GM23248 (cell line): ENCODE measurements at regions not wholly inside any gene's neighbourhood (a gene's known extent, or its start where the extent isn't known, plus 50 kb on each side); places are given as distances from the start of the nearest gene placed in this dataset.

Experiments used
- EZH2 ChIP-seq: fragments of 200-600 bp; sonication (generic); IDR thresholded peaks from 2 replicates; pipeline ENCODE4 v1.6.1; 2018; ENCODE audit warnings: antibody characterized with exemption, mild to moderate bottlenecking; ENCODE audit not compliant: insufficient read depth, poor library complexity, severe bottlenecking
- EZH2phosphoT487 ChIP-seq: fragments of 200-600 bp; sonication (generic); IDR thresholded peaks from 2 replicates; pipeline ENCODE4 v1.6.1; 2018; ENCODE audit warnings: antibody characterized with exemption, moderate library complexity, mild to moderate bottlenecking, low read depth; ENCODE audit not compliant: insufficient read depth

- TF ChIP-seq EZH2: no peak
- TF ChIP-seq EZH2phosphoT487: no peak
Observed at GRCh38 chr5:13629218-13629617, 315.3 kb downstream of the DNAH5 start.
